GM21529 (cell line): ENCODE measurements at regions not wholly inside any gene's neighbourhood (a gene's known extent, or its start where the extent isn't known, plus 50 kb on each side); places are given as distances from the start of the nearest gene placed in this dataset.
"Not testable (repeated sequence)": the region's sequence is repeated elsewhere in the genome, so short reads cannot be mapped to it uniquely, and the experiment has no call there.

Source experiments
- ATAC-seq: cut with Tn5 transposase; IDR thresholded peaks from one replicate; pipeline ENCODE4 v1.9.1; 2021; ENCODE audit not compliant: unreplicated experiment

- ATAC-seq = not testable (repeated sequence)
These were observed 598.5 kb upstream of the GRM3 start for GRCh38 chr7:86045197-86045596.

DNA sequence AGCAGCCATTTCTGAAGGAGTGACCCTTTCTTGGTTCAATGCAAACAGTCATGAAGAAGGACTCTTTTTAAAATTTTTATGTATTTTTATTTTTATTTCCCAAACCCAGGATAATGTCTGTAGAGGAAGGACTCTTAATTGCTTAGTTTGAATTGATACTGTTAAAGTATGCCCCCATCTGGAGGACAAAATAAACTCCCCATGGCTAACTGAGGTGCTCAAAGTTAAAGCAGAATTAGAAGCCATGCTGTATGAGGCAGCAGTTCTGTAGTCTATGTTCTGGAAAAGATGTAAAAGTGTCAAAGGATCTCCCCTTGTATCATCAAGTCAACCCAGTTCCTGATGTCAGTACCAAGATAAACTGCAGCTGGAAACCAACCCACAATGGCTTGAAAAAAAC is 617.9 kb upstream of the GRM3 start:
- ATAC-seq = no peak

- ATAC-seq = no peak
These were observed 630.0 kb upstream of the GRM3 start for GRCh38 chr7:86013662-86014061.

DNA sequence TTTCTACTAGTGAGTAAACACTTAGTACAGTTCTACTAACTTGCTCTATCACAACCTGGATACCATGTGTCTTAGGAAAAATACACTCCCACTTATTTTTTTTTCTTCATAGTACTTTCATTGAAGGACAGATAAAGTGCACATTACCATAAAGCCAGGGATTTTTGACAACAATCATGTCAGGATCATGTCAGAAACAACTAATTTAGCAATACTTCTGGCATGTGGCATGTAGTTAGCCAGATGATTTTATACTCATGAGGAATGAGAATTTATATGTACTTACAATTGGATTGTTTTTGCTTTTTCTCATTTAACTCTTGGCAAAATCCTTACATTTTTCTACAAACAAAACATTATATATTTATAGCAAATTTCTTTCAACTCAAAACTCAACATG is 630.7 kb upstream of the GRM3 start:
- no peak for ATAC-seq

GRCh38 chr7:86008898-86009297 is 634.8 kb upstream of the GRM3 start:
- ATAC-seq = no peak

DNA sequence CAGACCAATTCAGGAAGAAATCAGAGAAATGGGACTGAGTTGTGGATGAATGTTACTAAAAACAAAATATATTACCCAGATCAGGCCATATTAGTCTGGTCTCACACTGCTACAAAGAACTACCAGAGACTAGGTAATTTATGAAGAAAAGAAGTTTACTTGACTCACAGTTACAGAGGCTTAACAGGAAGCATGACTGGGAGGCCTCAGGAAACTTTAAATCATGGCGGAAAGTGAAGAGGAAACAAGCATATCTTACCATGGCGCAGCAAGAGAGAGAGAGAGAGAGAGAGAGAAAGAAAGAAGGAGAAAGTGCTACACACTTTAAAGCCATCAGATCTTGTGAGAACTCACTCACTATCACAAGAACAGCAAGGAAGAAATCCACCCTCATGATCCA is 636.8 kb upstream of the GRM3 start:
- no peak for ATAC-seq

DNA sequence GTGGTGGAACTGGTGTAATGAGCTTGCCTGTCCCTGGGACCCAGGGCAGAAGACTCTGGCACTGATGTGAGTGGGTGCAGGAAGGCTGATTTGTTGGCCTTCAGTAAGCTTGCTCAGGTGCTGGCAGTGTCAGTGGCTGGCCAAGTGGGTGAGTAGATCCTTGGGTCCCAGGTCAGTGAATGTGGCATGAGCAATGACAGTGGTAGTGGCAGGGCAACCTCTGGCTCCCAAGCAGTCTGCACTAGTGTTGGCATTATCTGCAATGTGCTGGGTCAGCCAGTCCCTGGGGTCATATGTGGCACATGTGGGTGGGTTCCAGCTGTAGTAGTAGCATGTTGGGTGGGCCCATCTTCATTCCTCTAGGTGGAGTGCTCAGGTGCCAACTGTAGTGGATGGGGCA is 640.9 kb upstream of the GRM3 start:
- no peak for ATAC-seq

DNA sequence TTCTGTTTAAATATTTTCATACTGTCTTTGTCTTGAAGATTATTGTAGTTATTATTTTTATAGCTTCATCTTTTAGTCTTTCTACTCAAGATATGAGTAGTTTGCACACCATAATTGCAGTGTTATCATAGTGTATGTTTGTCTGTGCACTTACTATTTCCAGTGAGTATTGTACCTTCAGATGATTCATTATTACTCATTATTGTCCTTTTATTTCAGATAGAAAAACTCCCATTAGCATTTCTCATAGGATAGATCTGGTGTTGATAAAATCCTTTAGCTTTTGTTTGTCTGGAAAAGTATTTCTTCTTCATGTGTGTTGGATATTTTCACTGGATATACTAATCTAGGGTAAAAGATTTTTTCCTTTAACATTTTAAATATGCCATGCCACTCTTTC is 646.2 kb upstream of the GRM3 start:
- ATAC-seq = no peak

DNA sequence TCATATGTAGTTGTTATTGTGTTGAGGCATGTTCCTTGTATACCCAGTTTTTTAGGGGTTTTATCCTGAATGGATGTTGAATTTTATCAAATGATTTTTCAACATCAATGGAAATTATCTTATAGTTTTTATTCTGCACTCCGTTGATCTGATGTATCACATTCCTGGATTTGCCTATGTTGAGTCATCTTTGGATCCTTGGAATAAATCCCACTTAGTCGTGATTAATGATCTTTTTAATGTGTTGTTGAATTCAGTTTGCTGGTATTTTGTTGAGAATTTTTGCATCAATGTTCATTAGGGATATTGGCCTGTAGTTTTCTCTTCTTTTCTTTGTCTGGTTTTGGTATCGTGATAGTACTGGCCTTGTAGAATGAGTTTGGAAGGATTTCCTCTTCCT is 648.6 kb upstream of the GRM3 start:
- ATAC-seq = no peak

DNA sequence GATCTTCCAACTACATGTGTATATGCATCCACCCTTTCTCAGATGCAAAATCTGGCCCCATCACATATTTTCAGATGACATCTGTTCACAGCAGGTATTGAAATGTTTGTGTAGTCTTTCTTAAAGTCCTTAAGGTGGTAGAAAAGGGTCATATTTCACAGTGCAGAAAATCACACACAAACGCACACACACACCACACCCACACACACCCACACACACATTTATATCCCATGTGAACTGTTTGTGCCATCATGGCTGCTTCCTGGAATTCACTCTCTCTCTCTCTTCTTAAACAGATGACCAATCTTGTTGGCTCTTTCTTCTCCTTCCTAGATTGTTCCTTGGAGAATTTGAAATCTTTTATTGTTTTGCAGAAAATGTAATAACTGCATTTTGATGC is 663.0 kb upstream of the GRM3 start:
- no peak for ATAC-seq

- no peak for ATAC-seq
These were observed 669.5 kb upstream of the GRM3 start for GRCh38 chr7:85974176-85974575.

- ATAC-seq = no peak
These were observed 671.1 kb upstream of the GRM3 start for GRCh38 chr7:85972504-85973141.

GRCh38 chr7:85954961-85955360 is 688.7 kb upstream of the GRM3 start:
- ATAC-seq = no peak

DNA sequence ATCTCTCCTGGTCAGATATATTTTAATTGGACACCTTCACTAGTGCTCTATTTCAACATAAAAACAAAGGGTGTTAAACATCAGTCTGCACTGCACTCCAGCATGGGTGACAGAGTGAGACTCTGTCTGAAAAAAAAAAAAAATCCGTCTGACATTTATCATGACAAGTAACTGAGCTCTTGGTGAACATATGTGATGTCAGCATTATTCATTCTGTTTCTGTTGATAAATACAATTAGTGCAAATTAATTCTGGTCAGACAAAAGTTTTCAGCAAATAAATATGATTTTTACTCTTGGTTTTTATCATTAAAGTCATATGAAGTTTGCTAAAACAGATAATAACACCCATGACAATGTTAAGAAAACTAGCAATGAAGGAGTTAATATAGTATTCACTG is 692.8 kb upstream of the GRM3 start:
- ATAC-seq = no peak

DNA sequence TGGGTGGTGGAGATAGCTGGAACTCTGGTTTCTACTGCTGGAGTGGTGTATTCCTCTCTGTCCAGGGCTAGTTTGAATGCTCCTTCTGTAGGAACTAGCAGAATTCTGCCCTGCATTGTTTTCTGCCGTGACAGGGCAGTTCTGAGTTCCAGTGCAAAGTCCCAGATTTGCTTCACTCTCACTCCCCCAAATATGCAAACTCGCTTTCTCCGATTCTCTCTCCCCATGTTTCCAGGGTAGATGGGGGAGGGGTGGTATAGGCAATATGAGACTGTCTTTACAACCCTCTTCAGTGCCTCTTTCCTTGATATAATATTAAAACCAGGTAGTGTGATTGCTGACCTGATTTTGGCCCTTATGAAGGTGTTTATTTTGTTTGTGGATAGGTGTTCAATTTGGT is 693.3 kb upstream of the GRM3 start:
- no peak for ATAC-seq

DNA sequence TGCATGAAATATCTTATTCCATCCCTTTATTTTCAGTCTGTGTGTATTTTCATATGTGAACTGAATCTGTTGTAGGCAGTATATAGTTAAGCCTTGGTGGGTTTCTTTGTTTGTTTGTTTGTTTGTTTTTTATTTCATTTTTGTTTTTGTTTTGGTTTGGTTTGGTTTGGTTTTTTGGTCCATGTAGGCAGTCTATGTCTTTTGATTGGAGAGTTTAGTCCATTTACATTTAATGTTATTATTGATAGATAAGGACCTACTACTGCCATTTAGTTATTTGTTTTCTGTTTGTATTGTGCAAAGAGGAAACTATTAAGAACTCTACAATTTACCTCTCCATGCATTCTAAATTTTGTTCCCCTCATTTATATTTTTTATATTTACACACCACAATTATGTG is 695.9 kb upstream of the GRM3 start:
- no peak for ATAC-seq

- ATAC-seq = no peak
These were observed 702.9 kb upstream of the GRM3 start for GRCh38 chr7:85940798-85941197.

- no peak for ATAC-seq
These were observed 711.8 kb upstream of the GRM3 start for GRCh38 chr7:85931919-85932318.

DNA sequence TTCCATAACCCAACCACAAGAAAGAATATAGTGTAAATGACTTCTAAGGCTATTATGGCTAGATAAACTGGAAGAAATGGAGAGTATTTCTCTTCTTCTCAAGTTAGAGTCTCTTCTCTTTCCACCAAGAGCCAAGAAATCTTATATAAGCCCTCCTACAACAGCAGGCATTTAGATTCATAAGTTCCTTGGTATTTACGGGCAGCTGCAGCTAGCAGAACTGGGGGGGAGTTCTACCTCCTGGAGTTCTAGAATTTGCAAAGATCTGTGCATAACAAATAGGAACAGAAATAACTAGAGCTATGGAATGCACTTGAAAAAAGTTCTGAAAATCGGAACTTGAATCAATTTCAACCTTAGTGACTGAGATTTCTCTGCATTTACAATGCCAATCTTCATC is 715.2 kb upstream of the GRM3 start:
- ATAC-seq = no peak

GRCh38 chr7:85927226-85927625 is 716.5 kb upstream of the GRM3 start:
- no peak for ATAC-seq

DNA sequence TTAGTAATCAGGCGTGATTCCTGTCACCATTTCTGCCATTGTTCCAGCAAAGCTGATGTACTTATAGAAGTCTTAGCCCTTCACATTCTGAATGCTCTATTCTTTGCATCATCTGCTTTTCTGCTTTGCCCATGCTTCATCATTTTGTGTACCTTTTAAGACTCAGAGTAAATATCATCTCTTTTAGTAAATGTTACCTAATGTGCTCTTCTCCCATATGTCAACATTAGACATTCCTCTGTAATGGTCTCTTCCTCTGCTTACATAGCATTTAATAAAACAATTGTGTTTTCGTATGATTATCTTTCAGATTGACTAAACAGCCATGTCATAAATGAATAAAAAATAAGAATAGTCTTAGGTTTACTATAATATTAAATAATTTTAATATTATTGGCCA is 719.6 kb upstream of the GRM3 start:
- ATAC-seq = no peak

- no peak for ATAC-seq
These were observed 727.7 kb upstream of the GRM3 start for GRCh38 chr7:85916016-85916415.

- no peak for ATAC-seq
These were observed 727.6 kb upstream of the SEMA3D start for GRCh38 chr7:85914437-85914836.

DNA sequence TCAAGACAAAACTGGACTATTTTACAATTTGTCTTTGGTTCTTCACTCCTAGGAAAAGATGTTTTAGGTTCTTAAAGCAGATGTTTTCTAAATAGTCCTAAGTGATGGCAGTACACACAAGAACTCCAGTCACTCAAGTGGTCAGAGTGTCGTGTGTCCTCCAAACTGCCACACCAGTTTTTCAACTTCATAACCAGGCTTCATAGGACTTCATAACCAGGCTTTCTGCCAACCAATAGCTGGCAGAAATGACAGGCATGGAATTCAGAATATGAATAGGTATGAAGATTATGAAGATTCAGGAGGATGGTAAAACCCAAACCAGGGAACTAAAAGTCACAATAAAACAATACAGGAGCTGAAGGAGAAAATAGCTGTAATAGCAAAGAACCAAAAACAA is 721.2 kb upstream of the SEMA3D start:
- ATAC-seq = no peak
